A549 (cell line): ENCODE measurements at regions not wholly inside any gene's neighbourhood (a gene's known extent, or its start where the extent isn't known, plus 50 kb on each side); places are given as distances from the start of the nearest gene placed in this dataset.

Source experiments
- ATAC-seq, 2 experiments: fragments of 200-7000 bp in 1 of 2; fragments of >200 bp in 1 of 2; cut with Nextera tagmentation in 1 of 2; cut with Tn5 transposase in 1 of 2; 3 replicates each; pipeline versions ENCODE4 v1.8.0 to v1.9.1; 2018 to 2020; ENCODE audit warnings: mild to moderate bottlenecking in 1 of 2, moderate library complexity in 1 of 2
- CTCF ChIA-PET: fragments of 300-600 bp; sonication (Branson Sonifier 250); formaldehyde crosslinking; extraction: SDS; loops from one replicate; lab custom pipeline; 2021; ENCODE audit warnings: antibody characterized with exemption, inconsistent platforms; lab: Yijun Ruan, JAX
- POLR2A ChIA-PET: fragments of 350-600 bp; formaldehyde crosslinking; extraction: SDS; loops from one replicate; lab custom pipeline; 2021; ENCODE audit warnings: antibody characterized with exemption, inconsistent platforms; lab: Yijun Ruan, JAX
- DNase-seq, 2 experiments: peaks; one replicate each; pipeline versions ENCODE4 v3.0.0 to v3.0.0-alpha.2; 2011 to 2016; ENCODE audit warnings: low read depth in 1 of 2, low spot score in 1 of 2
- FAIRE-seq: peaks from 2 replicates; lab custom pipeline; 2011; peaks lifted over from hg19 to GRCh38; lab: Jason Lieb, UNC
- H3K27ac ChIP-seq, 2 experiments: fragments of >200 bp; sonication (Bioruptor Twin); formaldehyde crosslinking; 3 replicates each; pipeline ENCODE4 v1.5.1; 2016 to 2017
- H3K4me1 ChIP-seq: fragments of >200 bp; sonication (Bioruptor Twin); formaldehyde crosslinking; 3 replicates; pipeline ENCODE4 v1.6.1; 2016
- H3K4me2 ChIP-seq: fragments of >200 bp; sonication (Bioruptor Twin); formaldehyde crosslinking; 3 replicates; pipeline ENCODE4 v1.6.1; 2016
- H3K4me3 ChIP-seq: fragments of >200 bp; sonication (Bioruptor Twin); formaldehyde crosslinking; 3 replicates; pipeline ENCODE4 v1.5.1; 2016
- H3K9me3 ChIP-seq: fragments of >200 bp; sonication (Bioruptor Twin); formaldehyde crosslinking; 3 replicates; pipeline ENCODE4 v1.6.1; 2016
- CEBPB ChIP-seq, 2 experiments: fragments of >200 bp in 1 of 2; sonication (Bioruptor Twin) in 1 of 2; formaldehyde crosslinking in 1 of 2; IDR thresholded peaks; 2 replicates each; pipeline ENCODE4 v1.6.1; 2012 to 2016
- EHMT2 ChIP-seq: fragments of 200-600 bp; sonication (generic); IDR thresholded peaks from 2 replicates; pipeline ENCODE4 v1.6.1; 2016; ENCODE audit warnings: antibody characterized with exemption, low read depth, mild to moderate bottlenecking, moderate library complexity
- FOSL2 ChIP-seq, 2 experiments: fragments of 450-650 bp in 1 of 2; fragments of >200 bp in 1 of 2; sonication (Bioruptor Twin) in 1 of 2; formaldehyde crosslinking; IDR thresholded peaks; 2 replicates each; pipeline versions ENCODE4 v1.5.0 to v1.6.1; 2016 to 2020; ENCODE audit warnings: mild to moderate bottlenecking in 1 of 2, moderate library complexity in 1 of 2
- FOXS1 ChIP-seq: fragments of 250-450 bp; sonication (Bioruptor Pico); IDR thresholded peaks from 2 replicates; pipeline ENCODE4 v1.5.0; 2020; ENCODE audit warnings: mild to moderate bottlenecking, moderate library complexity
- HOXA7 ChIP-seq: fragments of 250-450 bp; sonication (Bioruptor Pico); IDR thresholded peaks from 2 replicates; pipeline ENCODE4 v1.5.0; 2020; ENCODE audit warnings: mild to moderate bottlenecking, moderate library complexity
- HOXB13 ChIP-seq: fragments of 250-450 bp; sonication (Bioruptor Pico); IDR thresholded peaks from 2 replicates; pipeline ENCODE4 v1.5.0; 2020; ENCODE audit warnings: low read depth, mild to moderate bottlenecking, moderate library complexity
- HOXB5 ChIP-seq: fragments of 250-450 bp; sonication (Bioruptor Pico); IDR thresholded peaks from 2 replicates; pipeline ENCODE4 v1.5.0; 2020; ENCODE audit warnings: mild to moderate bottlenecking, moderate library complexity
- JUNB ChIP-seq: fragments of >200 bp; sonication (Bioruptor Twin); formaldehyde crosslinking; IDR thresholded peaks from 2 replicates; pipeline ENCODE4 v1.6.1; 2016
- NFE2L2 ChIP-seq: fragments of 150-350 bp; conservative IDR thresholded peaks from 2 replicates; pipeline ENCODE4 v1.6.1; 2014; ENCODE audit warnings: low read length
- NPAS2 ChIP-seq: fragments of 250-450 bp; sonication (Bioruptor Pico); IDR thresholded peaks from 2 replicates; pipeline ENCODE4 v1.8.0; 2022; ENCODE audit warnings: mild to moderate bottlenecking, moderate library complexity, borderline replicate concordance
- PHF8 ChIP-seq: fragments of 200-600 bp; sonication (generic); IDR thresholded peaks from 2 replicates; pipeline ENCODE4 v1.6.1; 2016; ENCODE audit warnings: low read depth, mild to moderate bottlenecking, antibody characterized with exemption, moderate library complexity, borderline replicate concordance
- RAD21 ChIP-seq, 2 experiments: fragments of >200 bp in 1 of 2; sonication (Bioruptor Twin) in 1 of 2; formaldehyde crosslinking in 1 of 2; IDR thresholded peaks in 1 of 2; conservative IDR thresholded peaks in 1 of 2; 2 replicates in 1 of 2; 3 replicates in 1 of 2; pipeline ENCODE4 v1.6.1; 2012 to 2018; ENCODE audit warnings: inconsistent platforms in 1 of 2
- RARB ChIP-seq: fragments of 250-450 bp; sonication (Bioruptor Pico); IDR thresholded peaks from 2 replicates; pipeline ENCODE4 v1.8.0; 2021; ENCODE audit warnings: mild to moderate bottlenecking, moderate library complexity
- RCOR1 ChIP-seq: fragments of 150-350 bp; IDR thresholded peaks from 2 replicates; pipeline ENCODE4 v1.6.1; 2014; ENCODE audit warnings: antibody characterized with exemption, low read length, low read depth
- RFX5 ChIP-seq: fragments of 450-650 bp; IDR thresholded peaks from 2 replicates; pipeline ENCODE4 v1.7.1; 2014; ENCODE audit warnings: antibody characterized with exemption, mild to moderate bottlenecking, moderate library complexity
- SREBF2 ChIP-seq: fragments of 450-650 bp; IDR thresholded peaks from 2 replicates; pipeline ENCODE4 v1.6.1; 2014; ENCODE audit warnings: mild to moderate bottlenecking, moderate library complexity
- TP53 ChIP-seq: fragments of 250-450 bp; sonication (Bioruptor Pico); IDR thresholded peaks from 2 replicates; pipeline ENCODE4 v1.5.0; 2021; ENCODE audit warnings: mild to moderate bottlenecking, moderate library complexity
- ZC3H11A ChIP-seq: fragments of 450-650 bp; IDR thresholded peaks from 2 replicates; pipeline ENCODE4 v1.6.1; 2014; ENCODE audit warnings: antibody characterized with exemption, mild to moderate bottlenecking
- ZFP36 ChIP-seq: fragments of 450-650 bp; IDR thresholded peaks from 2 replicates; pipeline ENCODE4 v1.6.1; 2014; ENCODE audit warnings: borderline replicate concordance; ENCODE audit not compliant: partially characterized antibody
- WGBS: methylation state at CpG from one replicate; pipeline ENCODE4 v1.1.6; 2017; ENCODE audit errors: missing lambda C conversion rate; 5-methylcytosine and 5-hydroxymethylcytosine counted together
- TF ChIP-seq, protein P1 (sequence below): IDR thresholded peaks from 2 replicates; pipeline ENCODE4 v1.6.1; 2012
- TF ChIP-seq, protein P2 (sequence below): fragments of 250-450 bp; sonication (Bioruptor Pico); IDR thresholded peaks from 2 replicates; pipeline ENCODE4 v1.5.0; 2020; ENCODE audit warnings: low read depth, mild to moderate bottlenecking, moderate library complexity
- TF ChIP-seq, protein P3 (sequence below): fragments of >200 bp; sonication (Bioruptor Twin); formaldehyde crosslinking; IDR thresholded peaks from 3 replicates; pipeline ENCODE4 v1.5.1; 2016
- TF ChIP-seq, protein P4 (sequence below): fragments of >200 bp; sonication (Bioruptor Twin); formaldehyde crosslinking; IDR thresholded peaks from 3 replicates; pipeline ENCODE4 v1.6.1; 2016
- TF ChIP-seq, protein P5 (sequence below): fragments of >200 bp; sonication (Bioruptor Twin); formaldehyde crosslinking; IDR thresholded peaks from 2 replicates; pipeline ENCODE4 v1.6.1; 2016

DNA sequence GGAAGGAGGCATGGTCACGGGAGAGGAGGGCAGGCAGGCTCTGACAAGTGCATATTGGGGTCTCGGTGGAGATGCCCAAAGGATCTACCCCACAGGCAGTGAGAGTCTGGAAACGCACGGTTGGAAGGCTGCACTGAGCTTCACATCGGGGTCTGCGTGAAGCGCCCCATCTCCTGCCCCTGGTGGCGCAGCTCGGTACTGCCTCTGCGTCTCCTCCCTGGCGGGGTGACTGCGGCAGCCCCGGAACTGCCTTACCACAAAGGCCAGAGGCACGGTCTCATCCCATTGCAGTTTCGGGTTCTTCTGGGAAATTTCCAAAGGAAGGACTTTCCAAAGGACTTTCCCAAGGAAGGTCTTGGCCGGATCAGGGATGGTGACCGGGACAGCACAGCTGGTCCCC, 69.2 kb upstream of the AJAP1 start:
- no peak overlapping the region for H3K27ac ChIP-seq
- CTCF ChIA-PET, result interaction anchor here (0.7 to 1.0 kb wide), 3 partner anchors 11 to 572 kb away, joined by 3 to 4 read pairs (median 4); no protein-coding TSS in a partner anchor
- TF ChIP-seq EHMT2 (no peak), HOXA7 (no peak), NFE2L2 (no peak), RAD21 (conservative IDR thresholded peaks at IDR 0.05 in 1 of 2, IDR thresholded peaks at IDR 0.05 in 1 of 2) (peak in 1 of 2 experiments; percentile 21; a peak in 1 of 5 replicates), HOXB5 (CRISPR knock-in tag) (no peak), HOXB13 (CRISPR knock-in tag) (no peak), PHF8 (no peak), FOSL2 (IDR thresholded peaks at IDR 0.05) (no peak), FOSL2 (CRISPR knock-in tag; IDR thresholded peaks at IDR 0.05) (no peak), RFX5 (no peak), JUNB (no peak), TP53 (CRISPR knock-in tag) (no peak), CEBPB (IDR thresholded peaks at IDR 0.05) (no peak), RARB (CRISPR knock-in tag) (no peak)
- TF ChIP-seq, protein P1, sequence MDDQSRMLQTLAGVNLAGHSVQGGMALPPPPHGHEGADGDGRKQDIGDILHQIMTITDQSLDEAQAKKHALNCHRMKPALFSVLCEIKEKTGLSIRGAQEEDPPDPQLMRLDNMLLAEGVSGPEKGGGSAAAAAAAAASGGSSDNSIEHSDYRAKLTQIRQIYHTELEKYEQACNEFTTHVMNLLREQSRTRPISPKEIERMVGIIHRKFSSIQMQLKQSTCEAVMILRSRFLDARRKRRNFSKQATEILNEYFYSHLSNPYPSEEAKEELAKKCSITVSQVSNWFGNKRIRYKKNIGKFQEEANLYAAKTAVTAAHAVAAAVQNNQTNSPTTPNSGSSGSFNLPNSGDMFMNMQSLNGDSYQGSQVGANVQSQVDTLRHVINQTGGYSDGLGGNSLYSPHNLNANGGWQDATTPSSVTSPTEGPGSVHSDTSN, result no peak
- TF ChIP-seq, protein P2, sequence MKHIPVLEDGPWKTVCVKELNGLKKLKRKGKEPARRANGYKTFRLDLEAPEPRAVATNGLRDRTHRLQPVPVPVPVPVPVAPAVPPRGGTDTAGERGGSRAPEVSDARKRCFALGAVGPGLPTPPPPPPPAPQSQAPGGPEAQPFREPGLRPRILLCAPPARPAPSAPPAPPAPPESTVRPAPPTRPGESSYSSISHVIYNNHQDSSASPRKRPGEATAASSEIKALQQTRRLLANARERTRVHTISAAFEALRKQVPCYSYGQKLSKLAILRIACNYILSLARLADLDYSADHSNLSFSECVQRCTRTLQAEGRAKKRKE (CRISPR knock-in tag), result no peak
- TF ChIP-seq, protein P3, sequence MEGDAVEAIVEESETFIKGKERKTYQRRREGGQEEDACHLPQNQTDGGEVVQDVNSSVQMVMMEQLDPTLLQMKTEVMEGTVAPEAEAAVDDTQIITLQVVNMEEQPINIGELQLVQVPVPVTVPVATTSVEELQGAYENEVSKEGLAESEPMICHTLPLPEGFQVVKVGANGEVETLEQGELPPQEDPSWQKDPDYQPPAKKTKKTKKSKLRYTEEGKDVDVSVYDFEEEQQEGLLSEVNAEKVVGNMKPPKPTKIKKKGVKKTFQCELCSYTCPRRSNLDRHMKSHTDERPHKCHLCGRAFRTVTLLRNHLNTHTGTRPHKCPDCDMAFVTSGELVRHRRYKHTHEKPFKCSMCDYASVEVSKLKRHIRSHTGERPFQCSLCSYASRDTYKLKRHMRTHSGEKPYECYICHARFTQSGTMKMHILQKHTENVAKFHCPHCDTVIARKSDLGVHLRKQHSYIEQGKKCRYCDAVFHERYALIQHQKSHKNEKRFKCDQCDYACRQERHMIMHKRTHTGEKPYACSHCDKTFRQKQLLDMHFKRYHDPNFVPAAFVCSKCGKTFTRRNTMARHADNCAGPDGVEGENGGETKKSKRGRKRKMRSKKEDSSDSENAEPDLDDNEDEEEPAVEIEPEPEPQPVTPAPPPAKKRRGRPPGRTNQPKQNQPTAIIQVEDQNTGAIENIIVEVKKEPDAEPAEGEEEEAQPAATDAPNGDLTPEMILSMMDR, result peak; percentile 23; the same call in 2 of the 3 replicates
- TF ChIP-seq, all 56 proteins: peak for 2
- POLR2A ChIA-PET, result no interaction called here
- FAIRE-seq (no peak), DNase-seq (peak; percentile 4 to 29), ATAC-seq (peak; percentile 78 to 86; a peak in 4 of 6 replicates)
- Histone ChIP-seq H3K9me3 (no peaks in the 10 kb centered on the region), H3K4me1 (no peaks in the 10 kb centered on the region), H3K4me3 (no peak overlapping the region), H3K4me2 (no peak overlapping the region; the same call in 2 of the 3 replicates)
- 14% methylated on average over 14 of the region's 17 CpGs for WGBS

DNA sequence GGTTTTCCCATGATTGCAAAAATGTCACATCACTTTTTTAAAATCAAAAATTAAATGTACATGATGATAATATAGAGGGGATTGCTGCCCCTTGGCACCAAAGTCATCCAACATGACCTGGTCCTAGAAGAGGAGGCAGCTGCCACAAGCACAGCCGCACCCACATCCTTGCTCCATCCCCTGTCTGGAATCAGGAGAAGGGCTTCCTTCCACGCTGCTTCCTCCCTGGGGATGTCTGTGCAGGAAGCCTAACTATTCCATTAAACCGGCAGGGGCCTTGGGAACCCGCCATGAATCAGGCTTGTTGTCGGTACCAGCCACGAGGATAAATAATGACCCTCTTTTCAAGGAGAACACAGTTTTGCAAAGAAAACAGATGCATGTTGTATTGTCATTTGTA, 68.7 kb upstream of the AJAP1 start:
- no peak for ATAC-seq
- no peak overlapping the region for H3K27ac ChIP-seq
- FAIRE-seq, result no peak

DNA sequence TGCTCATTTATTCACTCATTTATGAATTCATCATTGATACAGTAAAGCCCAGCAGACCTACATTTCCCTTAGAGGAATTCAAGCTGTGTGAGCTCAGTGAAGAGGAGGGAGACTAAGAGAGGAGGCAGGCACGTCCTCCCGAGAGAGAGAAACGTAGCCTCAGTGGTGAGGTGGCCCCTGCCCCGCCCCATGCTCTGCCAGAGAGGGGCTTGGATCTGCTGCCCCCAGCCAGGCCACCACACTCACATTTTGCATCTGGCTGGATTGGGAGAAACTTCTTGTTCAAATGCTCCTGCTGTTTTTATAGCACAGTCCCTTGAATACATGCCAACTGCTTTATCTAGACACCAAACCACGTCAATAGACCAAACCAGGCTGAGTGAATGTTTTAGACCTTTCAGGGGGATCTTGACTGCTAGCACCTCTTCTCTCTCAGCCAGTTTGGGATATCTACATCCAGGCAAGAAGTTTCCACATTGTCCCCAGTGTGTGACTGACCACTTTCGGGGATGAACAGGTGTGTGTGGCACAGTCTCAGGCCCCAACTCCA, 67.7 kb upstream of the AJAP1 start:
- POLR2A ChIA-PET, result no interaction called here
- Histone ChIP-seq H3K4me2 (no peak overlapping the region), H3K4me1 (no peaks in the 10 kb centered on the region), H3K4me3 (no peak overlapping the region), H3K27ac (no peak overlapping the region), H3K9me3 (no peaks in the 10 kb centered on the region)
- no peak for DNase-seq
- no peak for ATAC-seq
- CTCF ChIA-PET, result no interaction called here
- FAIRE-seq, result no peak
- TF ChIP-seq FOXS1 (CRISPR knock-in tag), result no peak
- TF ChIP-seq, protein P4, sequence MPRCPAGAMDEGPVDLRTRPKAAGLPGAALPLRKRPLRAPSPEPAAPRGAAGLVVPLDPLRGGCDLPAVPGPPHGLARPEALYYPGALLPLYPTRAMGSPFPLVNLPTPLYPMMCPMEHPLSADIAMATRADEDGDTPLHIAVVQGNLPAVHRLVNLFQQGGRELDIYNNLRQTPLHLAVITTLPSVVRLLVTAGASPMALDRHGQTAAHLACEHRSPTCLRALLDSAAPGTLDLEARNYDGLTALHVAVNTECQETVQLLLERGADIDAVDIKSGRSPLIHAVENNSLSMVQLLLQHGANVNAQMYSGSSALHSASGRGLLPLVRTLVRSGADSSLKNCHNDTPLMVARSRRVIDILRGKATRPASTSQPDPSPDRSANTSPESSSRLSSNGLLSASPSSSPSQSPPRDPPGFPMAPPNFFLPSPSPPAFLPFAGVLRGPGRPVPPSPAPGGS, result no peak
- TF ChIP-seq PHF8, result no peak
- no peak for TF ChIP-seq NPAS2 (CRISPR knock-in tag)
- no peak for TF ChIP-seq CEBPB (IDR thresholded peaks at IDR 0.05)
- no peak for TF ChIP-seq RCOR1
- WGBS, result 10% methylated on average over 5 of the region's 6 CpGs

More for the DNA sequence above, 68.7 kb upstream of the AJAP1 start:
- whole genome bisulfite sequencing, result 37% methylated on average over 6 of the region's 6 CpGs
- DNase-seq, result no peak
- no peak overlapping the region for H3K4me3 ChIP-seq
- H3K4me1 ChIP-seq, result no peaks in the 10 kb centered on the region
- CTCF ChIA-PET, result interaction anchor here (0.7 kb wide), 1 partner anchor 13 kb away, joined by 3 read pairs; no protein-coding TSS in a partner anchor
- no peaks in the 10 kb centered on the region for H3K9me3 ChIP-seq
- TF ChIP-seq, protein P5, sequence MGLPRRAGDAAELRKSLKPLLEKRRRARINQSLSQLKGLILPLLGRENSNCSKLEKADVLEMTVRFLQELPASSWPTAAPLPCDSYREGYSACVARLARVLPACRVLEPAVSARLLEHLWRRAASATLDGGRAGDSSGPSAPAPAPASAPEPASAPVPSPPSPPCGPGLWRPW, result no peak
- TF ChIP-seq ZC3H11A (no peak), ZFP36 (no peak), FOXS1 (CRISPR knock-in tag) (no peak), SREBF2 (no peak), HOXB5 (CRISPR knock-in tag) (no peak)
- H3K4me2 ChIP-seq, result no peak overlapping the region
- POLR2A ChIA-PET, result no interaction called here
